ENCODE measurements at regions not wholly inside any gene's neighbourhood (a gene's known extent, or its start where the extent isn't known, plus 50 kb on each side); places are given as distances from the start of the nearest gene placed in this dataset.
A peak's percentile ranks its signal among the peaks of the same experiment; 100 is the strongest.

DNA sequence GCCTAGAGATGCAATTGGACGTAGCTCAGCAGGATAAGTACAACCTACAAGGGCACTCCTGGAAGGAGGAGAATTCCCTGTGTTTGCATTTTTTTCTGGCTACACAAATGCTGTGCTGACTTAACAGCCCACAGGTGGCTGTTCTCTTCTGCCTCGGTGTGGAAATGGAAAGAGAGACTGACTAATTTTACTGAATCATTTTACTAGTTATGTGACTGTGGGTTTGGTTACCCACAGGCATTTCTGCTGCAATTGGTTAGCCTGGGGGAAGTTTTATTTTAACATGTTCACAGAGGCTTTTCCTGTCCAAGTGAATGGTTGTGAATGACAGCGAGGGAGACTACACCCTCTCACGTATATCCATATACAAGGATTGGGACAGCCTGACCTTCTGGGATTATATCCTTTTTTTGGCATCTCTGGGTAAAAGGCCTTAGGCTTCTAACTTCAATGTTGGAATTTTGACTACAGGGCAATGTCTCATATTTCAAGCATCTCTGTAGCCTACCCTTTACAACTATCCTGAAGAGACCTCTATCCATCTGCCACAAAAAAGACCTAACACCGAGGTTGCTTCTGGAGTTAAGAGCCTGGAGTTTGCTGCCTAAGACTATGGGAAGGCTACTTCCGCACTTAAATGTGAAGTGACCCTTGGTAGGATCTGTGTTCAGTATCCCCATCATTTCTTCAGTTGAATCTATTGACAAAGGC lies 67.2 kb upstream of the TP63 start:
- TF ChIP-seq EP300 (IDR thresholded peaks at IDR 0.05) (no peak), KDM1A (IDR thresholded peaks at IDR 0.05; ENCODE audit: low read depth) (no peak), MAFK (IDR thresholded peaks at IDR 0.05; ENCODE audit: partially characterized antibody) (peak; percentile 65)
- TF ChIP-seq, protein P1, sequence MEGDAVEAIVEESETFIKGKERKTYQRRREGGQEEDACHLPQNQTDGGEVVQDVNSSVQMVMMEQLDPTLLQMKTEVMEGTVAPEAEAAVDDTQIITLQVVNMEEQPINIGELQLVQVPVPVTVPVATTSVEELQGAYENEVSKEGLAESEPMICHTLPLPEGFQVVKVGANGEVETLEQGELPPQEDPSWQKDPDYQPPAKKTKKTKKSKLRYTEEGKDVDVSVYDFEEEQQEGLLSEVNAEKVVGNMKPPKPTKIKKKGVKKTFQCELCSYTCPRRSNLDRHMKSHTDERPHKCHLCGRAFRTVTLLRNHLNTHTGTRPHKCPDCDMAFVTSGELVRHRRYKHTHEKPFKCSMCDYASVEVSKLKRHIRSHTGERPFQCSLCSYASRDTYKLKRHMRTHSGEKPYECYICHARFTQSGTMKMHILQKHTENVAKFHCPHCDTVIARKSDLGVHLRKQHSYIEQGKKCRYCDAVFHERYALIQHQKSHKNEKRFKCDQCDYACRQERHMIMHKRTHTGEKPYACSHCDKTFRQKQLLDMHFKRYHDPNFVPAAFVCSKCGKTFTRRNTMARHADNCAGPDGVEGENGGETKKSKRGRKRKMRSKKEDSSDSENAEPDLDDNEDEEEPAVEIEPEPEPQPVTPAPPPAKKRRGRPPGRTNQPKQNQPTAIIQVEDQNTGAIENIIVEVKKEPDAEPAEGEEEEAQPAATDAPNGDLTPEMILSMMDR (IDR thresholded peaks at IDR 0.05) = no peak

All from A549 (cell line).